Fibroblast of the conjunctiva (primary cell): ENCODE measurements at regions not wholly inside any gene's neighbourhood (a gene's known extent, or its start where the extent isn't known, plus 50 kb on each side); places are given as distances from the start of the nearest gene placed in this dataset.
"Not testable (repeated sequence)": the region's sequence is repeated elsewhere in the genome, so short reads cannot be mapped to it uniquely, and the experiment has no call there.

Experiments used
- DNase-seq: peaks from one replicate; pipeline ENCODE4 v3.0.0-alpha.2; 2010; ENCODE audit warnings: low read depth

GRCh38 chr13:44887515-44887914, 101.8 kb downstream of the NUFIP1 start:
- DNase-seq: no peak

- no peak for DNase-seq
Observed at GRCh38 chr13:44884076-44884729, 105.1 kb downstream of the NUFIP1 start.

- peak; percentile 52 for DNase-seq
Observed at GRCh38 chr13:44879452-44880058, 109.7 kb downstream of the NUFIP1 start.

- DNase-seq: no peak
Observed at GRCh38 chr13:44876782-44877324, 112.4 kb downstream of the NUFIP1 start.

GRCh38 chr13:44874886-44875630, 114.2 kb downstream of the NUFIP1 start:
- no peak for DNase-seq

GRCh38 chr13:44874176-44874575, 115.1 kb downstream of the NUFIP1 start:
- no peak for DNase-seq

GRCh38 chr13:44873461-44873860, 115.8 kb downstream of the NUFIP1 start:
- DNase-seq: no peak

GRCh38 chr13:44872751-44873150, 116.5 kb downstream of the NUFIP1 start:
- no peak for DNase-seq

- no peak for DNase-seq
Observed at GRCh38 chr13:44870456-44870929, 118.8 kb downstream of the NUFIP1 start.

- no peak for DNase-seq
Observed at GRCh38 chr13:44869167-44869566, 120.1 kb downstream of the NUFIP1 start.

- no peak for DNase-seq
Observed at GRCh38 chr13:44868397-44868796, 120.9 kb downstream of the NUFIP1 start.

GRCh38 chr13:44867825-44868224, 121.4 kb downstream of the NUFIP1 start:
- peak; percentile 5 for DNase-seq

- no peak for DNase-seq
Observed at GRCh38 chr13:44866411-44866911, 122.8 kb downstream of the NUFIP1 start.

GRCh38 chr13:44865722-44866410, 123.4 kb downstream of the NUFIP1 start:
- no peak for DNase-seq

GRCh38 chr13:44863641-44864040, 125.6 kb downstream of the NUFIP1 start:
- DNase-seq: not testable (repeated sequence)

- no peak for DNase-seq
Observed at GRCh38 chr13:44860454-44860853, 128.8 kb downstream of the NUFIP1 start.

- DNase-seq: no peak
Observed at GRCh38 chr13:44857736-44858135, 131.5 kb downstream of the NUFIP1 start.

- DNase-seq: no peak
Observed at GRCh38 chr13:44857061-44857460, 132.2 kb downstream of the NUFIP1 start.

- DNase-seq: no peak
Observed at GRCh38 chr13:44855860-44856259, 133.4 kb downstream of the NUFIP1 start.

GRCh38 chr13:44854313-44855060, 134.8 kb downstream of the NUFIP1 start:
- DNase-seq: no peak

- DNase-seq: no peak
Observed at GRCh38 chr13:44853641-44854040, 135.6 kb downstream of the NUFIP1 start.
